Vagina (tissue), 2 donors: ENCODE measurements at regions not wholly inside any gene's neighbourhood (a gene's known extent, or its start where the extent isn't known, plus 50 kb on each side); places are given as distances from the start of the nearest gene placed in this dataset.

Experiments
- POLR2A ChIP-seq, 2 donors: fragments of 450-650 bp; IDR thresholded peaks; one replicate each; pipeline ENCODE4 v1.6.1; 2017; ENCODE audit warnings: antibody characterized with exemption in 2 of 2, mild to moderate bottlenecking in 2 of 2, moderate library complexity in 2 of 2
- POLR2AphosphoS5 ChIP-seq, 2 donors: sonication (generic); formaldehyde crosslinking; IDR thresholded peaks; one replicate each; pipeline ENCODE4 v1.9.0; 2017; ENCODE audit warnings: antibody characterized with exemption in 2 of 2, mild to moderate bottlenecking in 2 of 2, low read depth in 1 of 2; ENCODE audit not compliant: insufficient read depth in 1 of 2
- TF ChIP-seq, protein P1 (sequence below), 3 experiments: fragments of 450-650 bp in 2 of 3; fragments of 200-600 bp in 1 of 3; sonication (generic) in 1 of 3; IDR thresholded peaks; one replicate each; pipeline ENCODE4 v1.5.1; 2017 to 2019; ENCODE audit warnings: antibody characterized with exemption in 3 of 3, mild to moderate bottlenecking in 2 of 3, moderate library complexity in 2 of 3

DNA sequence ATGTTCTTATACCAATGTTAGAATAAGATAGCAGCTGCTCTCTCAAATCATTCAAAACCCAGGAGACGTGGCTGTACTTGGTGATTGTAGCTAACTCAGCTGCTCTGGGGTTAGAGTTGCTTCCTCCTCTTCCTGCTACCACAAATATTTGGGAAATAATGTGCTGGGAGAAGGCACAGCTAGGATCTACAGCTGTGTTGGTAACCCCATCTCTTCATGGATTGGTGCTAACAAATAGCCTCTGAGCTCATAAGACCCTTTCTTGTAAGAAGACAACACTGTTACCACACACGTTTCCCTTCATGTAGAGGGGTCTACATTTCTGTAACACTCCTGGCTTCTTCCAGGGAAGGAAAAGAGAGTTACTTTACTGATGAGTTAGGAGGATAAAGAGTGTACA is 911.0 kb upstream of the CITED2 start:
- TF ChIP-seq, protein P1, sequence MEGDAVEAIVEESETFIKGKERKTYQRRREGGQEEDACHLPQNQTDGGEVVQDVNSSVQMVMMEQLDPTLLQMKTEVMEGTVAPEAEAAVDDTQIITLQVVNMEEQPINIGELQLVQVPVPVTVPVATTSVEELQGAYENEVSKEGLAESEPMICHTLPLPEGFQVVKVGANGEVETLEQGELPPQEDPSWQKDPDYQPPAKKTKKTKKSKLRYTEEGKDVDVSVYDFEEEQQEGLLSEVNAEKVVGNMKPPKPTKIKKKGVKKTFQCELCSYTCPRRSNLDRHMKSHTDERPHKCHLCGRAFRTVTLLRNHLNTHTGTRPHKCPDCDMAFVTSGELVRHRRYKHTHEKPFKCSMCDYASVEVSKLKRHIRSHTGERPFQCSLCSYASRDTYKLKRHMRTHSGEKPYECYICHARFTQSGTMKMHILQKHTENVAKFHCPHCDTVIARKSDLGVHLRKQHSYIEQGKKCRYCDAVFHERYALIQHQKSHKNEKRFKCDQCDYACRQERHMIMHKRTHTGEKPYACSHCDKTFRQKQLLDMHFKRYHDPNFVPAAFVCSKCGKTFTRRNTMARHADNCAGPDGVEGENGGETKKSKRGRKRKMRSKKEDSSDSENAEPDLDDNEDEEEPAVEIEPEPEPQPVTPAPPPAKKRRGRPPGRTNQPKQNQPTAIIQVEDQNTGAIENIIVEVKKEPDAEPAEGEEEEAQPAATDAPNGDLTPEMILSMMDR (IDR thresholded peaks at IDR 0.05): no peak
- TF ChIP-seq POLR2A (IDR thresholded peaks at IDR 0.05) (no peak), POLR2AphosphoS5 (IDR thresholded peaks at IDR 0.05; ENCODE audit: insufficient read depth in 1 of 2, low read depth in 1 of 2) (no peak)
